HepG2 (cell line): ENCODE measurements at regions not wholly inside any gene's neighbourhood (a gene's known extent, or its start where the extent isn't known, plus 50 kb on each side); places are given as distances from the start of the nearest gene placed in this dataset.

Source experiments
- ATAC-seq: fragments of 200-7000 bp; cut with Tn5 transposase; 3 replicates; pipeline ENCODE4 v1.9.1; 2020; ENCODE audit warnings: mild to moderate bottlenecking, moderate library complexity
- BruUV-seq: library from RNA; stranded (reverse); fragments of 400-500 nt; replicated peaks from 2 replicates; lab custom pipeline; 2021; lab: Mats Ljungman, UMichigan
- CTCF ChIA-PET: fragments of 300-600 bp; formaldehyde crosslinking; extraction: SDS; loops from one replicate; lab custom pipeline; 2021; ENCODE audit warnings: low total read pairs, inconsistent platforms, low intra/inter-chr PET ratio; lab: Yijun Ruan, JAX
- POLR2A ChIA-PET: fragments of 350-600 bp; sonication (Branson Sonifier 250); formaldehyde crosslinking; loops from one replicate; lab custom pipeline; 2020; ENCODE audit warnings: antibody characterized with exemption, inconsistent platforms; lab: Yijun Ruan, JAX
- DNase-seq: peaks from one replicate; pipeline ENCODE4 v3.0.0-alpha.2; 2015; ENCODE audit warnings: low spot score
- FAIRE-seq: peaks from 3 replicates; lab custom pipeline; 2011; peaks lifted over from hg19 to GRCh38; lab: Jason Lieb, UNC
- H2AFZ ChIP-seq: one replicate; pipeline ENCODE4 v1.6.1; 2011; ENCODE audit warnings: low read length, inconsistent platforms
- H3K27ac ChIP-seq: fragments of 300-600 bp; 3 replicates; pipeline ENCODE4 v1.8.0; 2011; ENCODE audit warnings: mixed run types, mild to moderate bottlenecking, mixed read lengths, low read length, inconsistent platforms; ENCODE audit not compliant: insufficient read depth; ENCODE audit errors: extremely low read length
- H3K27me3 ChIP-seq, 2 experiments: fragments of 200-600 bp in 1 of 2; 2 replicates in 1 of 2; 3 replicates in 1 of 2; pipeline versions ENCODE4 v1.6.0 to v1.8.0; 2011; ENCODE audit warnings: low read length in 2 of 2, mild to moderate bottlenecking in 2 of 2, moderate library complexity in 2 of 2, inconsistent platforms in 1 of 2; ENCODE audit not compliant: insufficient read depth in 2 of 2, control insufficient read depth in 1 of 2
- H3K36me3 ChIP-seq, 2 experiments: fragments of 200-600 bp in 1 of 2; replicated peaks in 1 of 2; 2 replicates in 1 of 2; 3 replicates in 1 of 2; pipeline versions ENCODE4 v1.5.1 to v1.8.0; 2011; ENCODE audit warnings: low read length in 2 of 2, inconsistent platforms in 1 of 2; ENCODE audit not compliant: insufficient read depth in 2 of 2, control insufficient read depth in 1 of 2
- H3K4me1 ChIP-seq: 2 replicates; pipeline ENCODE4 v1.5.1; 2012; ENCODE audit warnings: low read length, inconsistent platforms; ENCODE audit not compliant: insufficient read depth
- H3K4me2 ChIP-seq: 2 replicates; pipeline ENCODE4 v1.6.0; 2011; ENCODE audit warnings: low read depth, low read length, inconsistent platforms
- H3K4me3 ChIP-seq, 3 experiments: fragments of 200-600 bp in 1 of 3; sonication (generic), shearing (Covaris generic) in 1 of 3; replicated peaks in 1 of 3; 2 replicates each; pipeline ENCODE4 v1.5.1; 2011 to 2016; ENCODE audit warnings: low read length in 3 of 3, inconsistent platforms in 2 of 3, low read depth in 2 of 3, mild to moderate bottlenecking in 2 of 3, control low read depth in 1 of 3, mixed read lengths in 1 of 3; ENCODE audit not compliant: insufficient read depth in 1 of 3
- H3K79me2 ChIP-seq: one replicate; pipeline ENCODE4 v1.6.1; 2011; ENCODE audit warnings: low read length, inconsistent platforms; ENCODE audit not compliant: insufficient read depth
- H3K9ac ChIP-seq: 2 replicates; pipeline ENCODE4 v1.6.0; 2011; ENCODE audit warnings: mild to moderate bottlenecking, low read depth, low read length, inconsistent platforms; ENCODE audit not compliant: insufficient read depth
- H3K9me3 ChIP-seq: 2 replicates; pipeline ENCODE4 v1.5.1; 2012; ENCODE audit warnings: mild to moderate bottlenecking, low read length
- H4K20me1 ChIP-seq: 2 replicates; pipeline ENCODE4 v1.6.0; 2011; ENCODE audit warnings: inconsistent platforms, mild to moderate bottlenecking, low read length, moderate library complexity; ENCODE audit not compliant: insufficient read depth
- ATF1 ChIP-seq: IDR thresholded peaks from 2 replicates; pipeline ENCODE4 v1.6.1; 2016; ENCODE audit warnings: mild to moderate bottlenecking, control low read depth
- ELK4 ChIP-seq: sonication (generic); formaldehyde crosslinking; IDR thresholded peaks from 2 replicates; pipeline ENCODE4 v1.9.0; 2021; ENCODE audit warnings: missing genetic modification reagents, borderline replicate concordance
- HOXA5 ChIP-seq: sonication (generic); formaldehyde crosslinking; IDR thresholded peaks from 2 replicates; pipeline ENCODE4 v1.4.0; 2020; ENCODE audit warnings: missing genetic modification reagents
- KAT7 ChIP-seq: IDR thresholded peaks from 2 replicates; pipeline ENCODE4 v1.6.1; 2018; ENCODE audit warnings: borderline replicate concordance, missing compliant biosample characterization
- LCORL ChIP-seq, 2 experiments: fragments of 450-650 bp in 1 of 2; sonication (generic) in 1 of 2; formaldehyde crosslinking in 1 of 2; IDR thresholded peaks; 2 replicates each; pipeline versions ENCODE4 v1.5.0 to v1.6.1; 2017 to 2020; ENCODE audit warnings: antibody characterized with exemption in 1 of 2, missing genetic modification reagents in 1 of 2
- RAD51 ChIP-seq: fragments of 450-650 bp; IDR thresholded peaks from 2 replicates; pipeline ENCODE4 v1.6.1; 2016; ENCODE audit warnings: borderline replicate concordance
- THAP11 ChIP-seq: IDR thresholded peaks from 2 replicates; pipeline ENCODE4 v1.6.1; 2016; ENCODE audit warnings: missing biosample characterization, missing genetic modification reagents
- ZNF563 ChIP-seq: sonication (generic); formaldehyde crosslinking; IDR thresholded peaks from 2 replicates; pipeline ENCODE4 v1.8.0; 2022; ENCODE audit warnings: mild to moderate bottlenecking, moderate library complexity, missing genetic modification reagents
- WGBS: methylation state at CpG from one replicate; pipeline ENCODE4 v1.1.6; 2017; ENCODE audit warnings: low lambda C conversion rate; 5-methylcytosine and 5-hydroxymethylcytosine counted together
- in situ Hi-C: cut with HindIII; loops from 2 replicates; pipeline ENCODE4 v1.10.0; 2017; ENCODE audit warnings: low pct_unique_long_range_greater_than_20kb; ENCODE audit not compliant: extremely low pct_ligation_motif_present
- intact Hi-C: fragments of 100-400 bp; cut with micrococcal nuclease; formaldehyde crosslinking; loops from one replicate; pipeline ENCODE4 v1.10.0; 2022; ENCODE audit not compliant: unreplicated experiment
- TF ChIP-seq, protein P1 (sequence below): sonication (generic); formaldehyde crosslinking; IDR thresholded peaks from 2 replicates; pipeline ENCODE4 v1.5.0; 2020; ENCODE audit warnings: mild to moderate bottlenecking, missing genetic modification reagents

DNA sequence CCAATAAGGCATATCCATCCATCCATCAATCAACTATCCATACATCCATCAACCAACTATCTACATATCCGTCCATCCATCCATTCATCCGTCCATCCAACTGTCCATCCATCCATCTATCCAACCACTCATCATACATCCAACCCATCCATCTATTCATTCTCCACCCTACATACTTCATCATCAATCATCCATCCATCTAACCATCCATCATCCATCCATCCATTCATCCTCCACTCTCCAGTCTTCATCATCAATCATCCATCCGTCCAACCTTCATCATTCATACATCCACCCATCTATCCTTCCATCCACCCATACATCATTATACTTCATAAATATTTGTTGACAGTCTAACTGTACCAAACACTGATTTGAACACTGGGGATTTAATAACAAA is 231.3 kb upstream of the DAB1 start:
- H4K20me1 ChIP-seq, result no peaks in the 10 kb centered on the region
- H3K9ac ChIP-seq, result no peak overlapping the region
- ChIA-PET CTCF (no interaction called here), POLR2A (no interaction called here)
- no peaks in the 10 kb centered on the region for H3K36me3 ChIP-seq
- in situ Hi-C loops (no loop called here), intact Hi-C loops (no loop called here)
- no peak for FAIRE-seq
- ATAC-seq, result no peak
- WGBS, result 1% methylated on average over 3 of the region's 3 CpGs
- no peak overlapping the region for H3K4me3 ChIP-seq
- H3K9me3 ChIP-seq, result peaks cover 5% of the 10 kb centered on the region; the same call in 1 of the 2 replicates
- no TSS peak for BruUV-seq
- no peaks in the 10 kb centered on the region for H3K27me3 ChIP-seq
- H2AFZ ChIP-seq, result no peak overlapping the region
- DNase-seq, result no peak
- no peak overlapping the region for H3K27ac ChIP-seq
- no peaks in the 10 kb centered on the region for H3K79me2 ChIP-seq
- TF ChIP-seq THAP11 (CRISPR knock-in tag) (no peak), RAD51 (no peak), KAT7 (CRISPR knock-in tag) (no peak), ZNF563 (CRISPR knock-in tag) (no peak), ELK4 (no peak), LCORL (IDR thresholded peaks at IDR 0.05) (no peak), LCORL (CRISPR knock-in tag; IDR thresholded peaks at IDR 0.05) (no peak), ATF1 (CRISPR knock-in tag) (no peak), HOXA5 (no peak)
- TF ChIP-seq, protein P1, sequence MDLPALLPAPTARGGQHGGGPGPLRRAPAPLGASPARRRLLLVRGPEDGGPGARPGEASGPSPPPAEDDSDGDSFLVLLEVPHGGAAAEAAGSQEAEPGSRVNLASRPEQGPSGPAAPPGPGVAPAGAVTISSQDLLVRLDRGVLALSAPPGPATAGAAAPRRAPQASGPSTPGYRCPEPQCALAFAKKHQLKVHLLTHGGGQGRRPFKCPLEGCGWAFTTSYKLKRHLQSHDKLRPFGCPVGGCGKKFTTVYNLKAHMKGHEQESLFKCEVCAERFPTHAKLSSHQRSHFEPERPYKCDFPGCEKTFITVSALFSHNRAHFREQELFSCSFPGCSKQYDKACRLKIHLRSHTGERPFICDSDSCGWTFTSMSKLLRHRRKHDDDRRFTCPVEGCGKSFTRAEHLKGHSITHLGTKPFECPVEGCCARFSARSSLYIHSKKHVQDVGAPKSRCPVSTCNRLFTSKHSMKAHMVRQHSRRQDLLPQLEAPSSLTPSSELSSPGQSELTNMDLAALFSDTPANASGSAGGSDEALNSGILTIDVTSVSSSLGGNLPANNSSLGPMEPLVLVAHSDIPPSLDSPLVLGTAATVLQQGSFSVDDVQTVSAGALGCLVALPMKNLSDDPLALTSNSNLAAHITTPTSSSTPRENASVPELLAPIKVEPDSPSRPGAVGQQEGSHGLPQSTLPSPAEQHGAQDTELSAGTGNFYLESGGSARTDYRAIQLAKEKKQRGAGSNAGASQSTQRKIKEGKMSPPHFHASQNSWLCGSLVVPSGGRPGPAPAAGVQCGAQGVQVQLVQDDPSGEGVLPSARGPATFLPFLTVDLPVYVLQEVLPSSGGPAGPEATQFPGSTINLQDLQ (CRISPR knock-in tag), result no peak
- TF ChIP-seq, all 625 proteins: peak for 0
- no peaks in the 10 kb centered on the region for H3K4me1 ChIP-seq
- H3K4me2 ChIP-seq, result no peak overlapping the region
